ENCODE measurements at regions not wholly inside any gene's neighbourhood (a gene's known extent, or its start where the extent isn't known, plus 50 kb on each side); places are given as distances from the start of the nearest gene placed in this dataset.
"Not testable (repeated sequence)": the region's sequence is repeated elsewhere in the genome, so short reads cannot be mapped to it uniquely, and the experiment has no call there.

DNA sequence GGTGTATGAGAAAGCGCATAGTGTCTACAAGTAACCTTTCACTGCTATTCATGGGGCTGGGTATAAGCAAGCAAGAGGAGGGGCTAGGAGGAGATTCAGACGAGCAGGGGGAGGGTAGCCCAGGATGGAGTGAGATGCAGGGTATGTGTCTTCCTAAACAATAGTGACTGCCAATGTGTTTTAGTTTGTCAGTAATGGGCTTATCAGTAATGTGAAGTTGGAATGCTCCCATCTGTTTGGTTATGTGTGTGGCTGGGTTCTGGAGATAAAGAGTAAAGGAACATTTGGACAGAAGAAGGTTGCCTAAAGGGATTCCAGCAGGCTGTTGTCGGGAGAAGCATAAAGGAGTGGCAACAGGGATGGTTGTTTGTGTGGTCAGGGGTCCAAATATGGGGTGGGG, 62.7 kb upstream of the EZR start:
- DNase-seq (ENCODE audit: low spot score) = not testable (repeated sequence)

DNA sequence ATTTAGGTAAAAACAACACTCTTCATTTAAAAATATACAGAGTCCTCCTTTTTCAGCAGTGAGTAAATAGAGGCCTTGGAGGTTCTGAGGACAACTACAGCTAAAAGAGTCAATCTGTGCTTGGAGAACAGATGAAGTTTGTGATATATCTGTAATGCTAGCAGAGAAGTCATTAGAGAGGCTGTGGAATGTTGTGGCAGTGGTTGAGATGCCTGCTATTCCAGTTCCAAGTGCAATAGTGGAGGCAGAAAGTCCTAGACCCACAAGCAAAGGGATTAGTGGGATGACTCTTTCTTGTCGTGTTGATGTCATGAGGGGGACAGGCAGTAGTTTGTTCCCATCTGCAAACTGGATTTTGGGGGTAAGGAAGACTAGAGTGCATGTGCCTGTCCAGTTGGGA, 62.1 kb upstream of the EZR start:
- not testable (repeated sequence) for DNase-seq (ENCODE audit: low spot score)

DNA sequence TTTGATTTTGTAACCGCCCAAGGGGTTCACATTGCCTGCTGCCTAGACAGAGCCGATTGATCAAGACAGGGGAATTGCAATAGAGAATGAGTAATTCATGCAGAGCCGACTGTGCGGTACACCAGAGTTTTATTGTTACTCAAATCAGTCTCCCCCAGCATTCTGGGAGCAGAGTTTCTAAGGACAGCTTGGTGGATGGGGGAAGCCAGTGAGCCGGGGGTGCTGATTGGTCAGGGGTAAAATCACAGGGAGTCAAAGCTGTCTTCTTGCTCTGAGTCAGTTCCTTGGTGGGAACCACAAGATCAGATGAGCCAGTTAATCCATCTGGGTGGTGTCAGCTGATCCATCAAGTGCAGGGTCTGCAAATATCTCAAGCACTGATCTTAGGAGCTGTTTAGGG, 60.0 kb upstream of the EZR start:
- DNase-seq (ENCODE audit: low spot score) = no peak

DNA sequence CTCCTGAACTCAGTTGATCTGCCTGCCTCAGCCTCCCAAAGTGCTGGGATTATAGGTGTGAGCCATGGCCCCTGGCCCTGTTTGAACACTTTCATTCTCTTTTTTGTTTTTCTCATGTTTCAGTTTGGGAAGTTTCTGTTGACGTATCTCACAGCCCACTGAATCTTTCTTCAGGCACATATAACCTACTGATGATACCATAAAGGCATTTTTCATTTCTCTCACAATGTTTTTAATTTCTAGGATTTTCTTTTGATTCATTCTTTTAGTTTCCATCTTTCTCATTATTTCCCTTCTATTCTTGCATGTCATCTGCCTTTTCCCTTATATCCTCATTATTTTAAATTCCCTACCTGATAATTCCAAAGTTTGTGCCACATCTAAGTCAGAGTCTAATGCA, 58.5 kb upstream of the EZR start:
- no peak for DNase-seq (ENCODE audit: low spot score)

DNA sequence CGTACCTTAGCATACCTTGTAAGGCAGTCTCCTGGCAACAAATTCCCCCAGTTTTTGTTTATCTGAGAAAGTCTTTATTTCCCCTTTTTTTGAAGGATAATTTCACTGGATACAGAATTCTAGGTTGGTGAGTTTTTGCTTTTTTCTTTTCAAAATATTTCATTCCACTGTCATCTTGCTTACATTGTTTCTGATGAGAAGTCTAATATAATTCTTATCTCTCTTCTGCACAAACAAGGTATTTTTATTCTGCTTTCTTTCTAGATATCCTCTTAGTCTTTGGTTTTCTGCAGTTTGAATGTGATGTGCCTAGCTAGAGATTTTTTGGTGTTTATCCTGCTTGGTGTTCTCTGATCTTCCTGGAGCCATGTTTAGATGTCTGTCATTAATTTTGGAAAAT, 57.7 kb upstream of the EZR start:
- no peak for DNase-seq (ENCODE audit: low spot score)

DNA sequence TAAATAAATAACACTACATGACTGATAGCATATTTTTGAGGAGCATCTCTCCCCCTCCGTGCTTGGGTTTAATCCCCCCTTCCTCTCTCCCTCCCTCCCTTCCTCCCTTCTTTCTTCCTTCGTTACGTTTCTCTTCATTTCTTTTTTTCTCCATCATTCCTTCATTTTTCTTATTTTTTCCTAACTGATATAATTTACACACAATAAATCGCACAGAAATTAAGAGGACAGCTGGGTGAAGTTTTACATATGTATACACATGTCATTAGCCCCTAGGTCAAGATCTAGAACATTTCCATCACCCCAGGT, 51.4 kb upstream of the EZR start:
- no peak for DNase-seq (ENCODE audit: low spot score)

DNA sequence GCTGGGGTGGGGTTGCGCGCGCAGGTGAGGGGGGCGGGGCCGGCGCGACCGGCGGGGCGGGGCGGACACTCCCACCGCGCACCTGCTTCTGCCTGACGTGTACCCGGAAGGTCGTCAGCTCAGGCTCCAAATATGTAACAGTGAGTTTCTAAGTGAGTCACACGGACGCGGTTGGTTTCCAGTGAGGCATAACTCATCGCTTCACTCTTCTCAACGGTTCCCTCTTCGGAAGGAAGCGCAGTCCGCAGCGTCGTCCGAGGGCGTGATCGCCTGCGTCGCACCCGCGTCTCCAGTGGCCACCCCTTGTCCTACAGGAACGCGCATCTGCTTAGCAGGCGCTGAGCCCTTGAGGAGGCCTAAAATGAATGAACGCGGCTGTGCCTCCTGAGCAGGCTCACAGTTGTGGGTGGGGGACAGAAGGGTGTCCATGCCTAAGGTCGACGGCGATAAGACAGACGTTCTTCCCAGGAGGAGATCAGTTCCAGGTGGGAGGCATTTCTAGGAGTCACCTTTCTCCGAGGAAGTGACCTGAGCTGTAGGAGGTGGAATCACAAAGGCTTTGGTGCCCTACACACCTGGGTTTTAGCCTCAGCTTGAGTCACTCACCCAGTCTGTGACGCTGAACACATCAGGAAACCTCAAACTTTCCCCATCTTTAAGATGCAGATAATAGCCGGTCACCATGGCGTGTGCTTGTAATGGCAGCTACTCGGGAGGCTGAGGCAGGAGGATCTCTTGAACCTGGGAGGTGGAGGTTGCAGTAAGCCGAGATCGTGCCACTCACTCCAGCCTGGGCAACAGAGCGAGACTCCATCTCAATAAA, 50.9 kb upstream of the EZR start:
- no peak for DNase-seq (ENCODE audit: low spot score)

DNA sequence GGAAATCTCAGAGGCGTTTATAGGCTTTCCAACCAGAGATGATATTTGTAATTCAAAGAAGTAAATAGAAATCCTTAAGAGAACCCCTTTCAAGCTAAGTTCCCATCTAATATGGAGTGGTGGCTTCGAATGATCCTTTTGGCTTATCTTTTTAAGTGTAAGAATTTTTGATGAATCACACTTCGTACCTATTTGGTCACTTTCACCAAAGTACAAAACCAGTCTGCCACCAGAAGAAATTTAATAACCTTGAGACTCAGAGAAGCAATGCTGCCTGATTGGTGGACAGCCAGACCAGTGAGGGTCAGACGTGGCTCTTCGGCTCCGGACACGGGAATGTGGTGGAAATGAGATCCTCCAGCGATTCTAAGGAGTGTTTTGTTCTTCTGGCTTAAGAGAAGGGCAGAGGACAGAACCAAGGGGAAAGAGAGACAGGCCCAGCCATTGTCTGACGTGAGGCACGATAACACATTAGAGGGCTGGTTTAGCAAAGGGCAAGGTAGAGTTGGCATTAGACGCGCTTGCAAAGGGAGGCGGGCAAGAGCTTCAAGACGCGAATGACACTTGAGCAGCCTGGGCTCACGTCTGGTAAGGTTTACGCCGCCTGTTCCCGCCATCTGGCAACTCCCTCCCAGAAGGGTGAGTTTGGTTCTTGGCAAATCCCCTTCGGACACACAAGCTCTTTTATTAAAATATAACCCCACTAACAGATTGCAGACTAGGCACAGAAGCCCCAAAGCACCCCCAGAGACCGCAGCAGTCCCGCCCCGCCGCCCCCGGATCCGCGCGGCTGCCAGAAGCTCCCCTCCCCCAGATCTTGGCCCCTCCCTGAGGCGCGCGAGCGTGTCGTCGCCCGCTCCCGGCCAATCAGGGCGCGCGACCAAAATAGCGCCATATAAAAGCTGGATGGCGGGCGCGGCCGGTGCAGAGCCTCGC, 50.0 kb upstream of the EZR start:
- DNase-seq (ENCODE audit: low spot score) = peak; percentile 92
